SH-SY5Y (cell line): ENCODE measurements at regions not wholly inside any gene's neighbourhood (a gene's known extent, or its start where the extent isn't known, plus 50 kb on each side); places are given as distances from the start of the nearest gene placed in this dataset.

Experiments used
- GATA2 ChIP-seq: IDR thresholded peaks from 2 replicates; pipeline ENCODE4 v1.6.1; 2011; ENCODE audit warnings: mild to moderate bottlenecking, low read depth, low read length
- GATA3 ChIP-seq: IDR thresholded peaks from 2 replicates; pipeline ENCODE4 v1.6.1; 2011; ENCODE audit warnings: low read depth, mild to moderate bottlenecking, low read length, moderate library complexity

DNA sequence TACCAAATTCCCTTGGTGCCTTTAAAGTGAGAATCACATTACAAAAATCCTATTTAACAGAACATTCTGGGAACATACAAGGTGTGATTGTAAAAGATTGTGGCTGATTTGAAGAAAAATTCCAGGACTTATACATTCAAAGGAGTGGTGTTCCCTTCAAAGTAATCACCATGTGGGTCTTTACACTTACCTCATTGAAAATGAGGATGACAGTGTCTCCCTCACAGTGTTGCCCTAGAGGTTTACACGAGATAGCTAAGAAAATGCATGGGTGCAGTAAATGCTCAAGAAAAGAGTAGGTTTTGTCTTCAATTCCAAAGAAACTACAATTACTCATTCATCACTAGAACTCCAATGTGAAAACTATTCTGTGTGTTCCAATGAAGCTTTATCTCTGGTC is 331.5 kb downstream of the SLC4A3 start:
- TF ChIP-seq GATA2 = no peak
- TF ChIP-seq GATA3 = no peak
